Transverse colon (tissue), 3 donors: ENCODE measurements at regions not wholly inside any gene's neighbourhood (a gene's known extent, or its start where the extent isn't known, plus 50 kb on each side); places are given as distances from the start of the nearest gene placed in this dataset.

ENCODE experiments used
- EP300 ChIP-seq: sonication (generic); formaldehyde crosslinking; IDR thresholded peaks from one replicate; pipeline ENCODE4 v1.6.1; 2017; ENCODE audit warnings: antibody characterized with exemption, low read depth
- POLR2A ChIP-seq: fragments of 450-650 bp; IDR thresholded peaks from one replicate; pipeline ENCODE4 v1.6.1; 2016; ENCODE audit warnings: antibody characterized with exemption, mild to moderate bottlenecking, moderate library complexity
- TF ChIP-seq, protein P1 (sequence below), 5 experiments: fragments of 200-600 bp in 3 of 5; fragments of 450-650 bp in 2 of 5; sonication (generic) in 3 of 5; IDR thresholded peaks; 1 replicate in 2 of 5; 2 replicates in 3 of 5; pipeline ENCODE4 v1.5.1; 2016 to 2017; ENCODE audit warnings: antibody characterized with exemption in 5 of 5, inconsistent platforms in 3 of 5, mild to moderate bottlenecking in 2 of 5, moderate library complexity in 1 of 5

GRCh38 chr5:105954341-105954740 is 1716.4 kb downstream of the EFNA5 start:
- TF ChIP-seq POLR2A (no peak), EP300 (no peak)
- TF ChIP-seq, protein P1, sequence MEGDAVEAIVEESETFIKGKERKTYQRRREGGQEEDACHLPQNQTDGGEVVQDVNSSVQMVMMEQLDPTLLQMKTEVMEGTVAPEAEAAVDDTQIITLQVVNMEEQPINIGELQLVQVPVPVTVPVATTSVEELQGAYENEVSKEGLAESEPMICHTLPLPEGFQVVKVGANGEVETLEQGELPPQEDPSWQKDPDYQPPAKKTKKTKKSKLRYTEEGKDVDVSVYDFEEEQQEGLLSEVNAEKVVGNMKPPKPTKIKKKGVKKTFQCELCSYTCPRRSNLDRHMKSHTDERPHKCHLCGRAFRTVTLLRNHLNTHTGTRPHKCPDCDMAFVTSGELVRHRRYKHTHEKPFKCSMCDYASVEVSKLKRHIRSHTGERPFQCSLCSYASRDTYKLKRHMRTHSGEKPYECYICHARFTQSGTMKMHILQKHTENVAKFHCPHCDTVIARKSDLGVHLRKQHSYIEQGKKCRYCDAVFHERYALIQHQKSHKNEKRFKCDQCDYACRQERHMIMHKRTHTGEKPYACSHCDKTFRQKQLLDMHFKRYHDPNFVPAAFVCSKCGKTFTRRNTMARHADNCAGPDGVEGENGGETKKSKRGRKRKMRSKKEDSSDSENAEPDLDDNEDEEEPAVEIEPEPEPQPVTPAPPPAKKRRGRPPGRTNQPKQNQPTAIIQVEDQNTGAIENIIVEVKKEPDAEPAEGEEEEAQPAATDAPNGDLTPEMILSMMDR (IDR thresholded peaks at IDR 0.05), result no peak
